Thyroid gland (tissue), 4 donors: ENCODE measurements at regions not wholly inside any gene's neighbourhood (a gene's known extent, or its start where the extent isn't known, plus 50 kb on each side); places are given as distances from the start of the nearest gene placed in this dataset.

Experiments
- DNase-seq, 2 donors: peaks; one replicate each; pipeline ENCODE4 v3.0.0-alpha.2; 2019
- H3K27ac ChIP-seq, 3 donors: fragments of 200-600 bp; sonication (generic); 1 replicate in 2 of 3; 2 replicates in 1 of 3; pipeline ENCODE4 v1.5.1; 2016 to 2019; ENCODE audit warnings: mild to moderate bottlenecking in 1 of 3, moderate library complexity in 1 of 3
- H3K27me3 ChIP-seq: fragments of 200-600 bp; sonication (generic); one replicate; pipeline ENCODE4 v1.5.1; 2019
- H3K36me3 ChIP-seq, 2 donors: fragments of 200-600 bp; sonication (generic); one replicate each; pipeline ENCODE4 v1.5.1; 2016 to 2019
- H3K4me1 ChIP-seq, 2 donors: fragments of 200-600 bp; sonication (generic); one replicate each; pipeline ENCODE4 v1.5.1; 2017 to 2019
- H3K4me3 ChIP-seq, 3 donors: fragments of 200-600 bp; sonication (generic); replicated peaks in 1 of 3; 1 replicate in 2 of 3; 2 replicates in 1 of 3; pipeline ENCODE4 v1.5.1; 2016; ENCODE audit warnings: mild to moderate bottlenecking in 1 of 3
- H3K9me3 ChIP-seq: fragments of 200-600 bp; sonication (generic); one replicate; pipeline ENCODE4 v1.5.1; 2017
- POLR2A ChIP-seq, 2 donors: fragments of 450-650 bp; IDR thresholded peaks; one replicate each; pipeline ENCODE4 v1.6.1; 2017; ENCODE audit warnings: antibody characterized with exemption in 2 of 2, mild to moderate bottlenecking in 2 of 2, moderate library complexity in 1 of 2
- WGBS, 2 donors: methylation state at CpG; one replicate each; pipeline ENCODE4 v1.1.5; 2017; 5-methylcytosine and 5-hydroxymethylcytosine counted together
- intact Hi-C: fragments of 100-400 bp; cut with DNase I; formaldehyde crosslinking; loops from one replicate; pipeline ENCODE4 v1.15.1; 2023
- TF ChIP-seq, protein P1 (sequence below), 6 experiments: fragments of 200-600 bp in 3 of 6; fragments of 450-650 bp in 3 of 6; sonication (generic) in 3 of 6; IDR thresholded peaks; one replicate each; pipeline ENCODE4 v1.5.1; 2016 to 2019; ENCODE audit warnings: antibody characterized with exemption in 6 of 6, mild to moderate bottlenecking in 2 of 6, inconsistent platforms in 1 of 6, moderate library complexity in 1 of 6

DNA sequence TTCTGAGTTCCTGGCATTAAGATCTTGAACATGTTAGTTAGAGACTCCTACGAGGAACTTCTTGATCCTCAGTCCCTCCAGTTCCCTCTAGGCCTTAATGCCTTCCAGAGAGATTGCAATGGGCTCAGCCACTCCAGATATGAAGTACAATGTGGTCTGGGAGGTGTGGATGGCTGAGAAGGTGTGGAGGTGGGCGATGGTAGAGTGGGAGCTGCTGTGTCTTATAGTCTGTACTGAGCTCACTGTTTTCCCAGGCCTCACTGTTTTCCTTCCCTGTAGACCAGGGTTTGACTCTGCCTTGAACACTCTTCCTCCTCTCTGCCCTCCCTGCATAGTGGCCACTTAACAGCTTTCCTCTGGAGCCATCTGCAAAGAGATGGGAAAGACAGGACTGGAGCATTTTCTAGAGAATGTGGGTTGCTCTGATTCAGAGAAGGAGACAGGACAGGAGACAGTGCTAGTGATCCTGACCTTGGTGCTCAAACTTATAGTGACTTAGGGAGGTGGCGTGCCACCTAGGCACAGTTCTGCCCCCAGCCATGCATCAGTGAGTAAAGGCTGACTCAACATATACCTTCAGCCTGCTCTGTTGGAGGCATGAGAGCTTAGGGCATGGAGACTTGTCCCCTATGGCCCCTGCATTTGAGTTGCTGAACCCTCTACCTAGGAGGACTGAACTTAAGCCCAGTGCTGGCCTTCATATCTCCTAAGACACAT lies 129.7 kb downstream of the TDRD15 start:
- no peak for TF ChIP-seq POLR2A (IDR thresholded peaks at IDR 0.05)
- TF ChIP-seq, protein P1, sequence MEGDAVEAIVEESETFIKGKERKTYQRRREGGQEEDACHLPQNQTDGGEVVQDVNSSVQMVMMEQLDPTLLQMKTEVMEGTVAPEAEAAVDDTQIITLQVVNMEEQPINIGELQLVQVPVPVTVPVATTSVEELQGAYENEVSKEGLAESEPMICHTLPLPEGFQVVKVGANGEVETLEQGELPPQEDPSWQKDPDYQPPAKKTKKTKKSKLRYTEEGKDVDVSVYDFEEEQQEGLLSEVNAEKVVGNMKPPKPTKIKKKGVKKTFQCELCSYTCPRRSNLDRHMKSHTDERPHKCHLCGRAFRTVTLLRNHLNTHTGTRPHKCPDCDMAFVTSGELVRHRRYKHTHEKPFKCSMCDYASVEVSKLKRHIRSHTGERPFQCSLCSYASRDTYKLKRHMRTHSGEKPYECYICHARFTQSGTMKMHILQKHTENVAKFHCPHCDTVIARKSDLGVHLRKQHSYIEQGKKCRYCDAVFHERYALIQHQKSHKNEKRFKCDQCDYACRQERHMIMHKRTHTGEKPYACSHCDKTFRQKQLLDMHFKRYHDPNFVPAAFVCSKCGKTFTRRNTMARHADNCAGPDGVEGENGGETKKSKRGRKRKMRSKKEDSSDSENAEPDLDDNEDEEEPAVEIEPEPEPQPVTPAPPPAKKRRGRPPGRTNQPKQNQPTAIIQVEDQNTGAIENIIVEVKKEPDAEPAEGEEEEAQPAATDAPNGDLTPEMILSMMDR (IDR thresholded peaks at IDR 0.05), result no peak
- WGBS, 2 donors, result 85 to 86% methylated on average over 3 of the region's 3 CpGs
- Histone ChIP-seq H3K4me3 (no peak overlapping the region), H3K27me3 (no peaks in the 10 kb centered on the region), H3K4me1 (no peaks in the 10 kb centered on the region), H3K36me3 (no peaks in the 10 kb centered on the region), H3K9me3 (no peaks in the 10 kb centered on the region), H3K27ac (no peak overlapping the region)
- no peak for DNase-seq
- intact Hi-C loops, result no loop called here

DNA sequence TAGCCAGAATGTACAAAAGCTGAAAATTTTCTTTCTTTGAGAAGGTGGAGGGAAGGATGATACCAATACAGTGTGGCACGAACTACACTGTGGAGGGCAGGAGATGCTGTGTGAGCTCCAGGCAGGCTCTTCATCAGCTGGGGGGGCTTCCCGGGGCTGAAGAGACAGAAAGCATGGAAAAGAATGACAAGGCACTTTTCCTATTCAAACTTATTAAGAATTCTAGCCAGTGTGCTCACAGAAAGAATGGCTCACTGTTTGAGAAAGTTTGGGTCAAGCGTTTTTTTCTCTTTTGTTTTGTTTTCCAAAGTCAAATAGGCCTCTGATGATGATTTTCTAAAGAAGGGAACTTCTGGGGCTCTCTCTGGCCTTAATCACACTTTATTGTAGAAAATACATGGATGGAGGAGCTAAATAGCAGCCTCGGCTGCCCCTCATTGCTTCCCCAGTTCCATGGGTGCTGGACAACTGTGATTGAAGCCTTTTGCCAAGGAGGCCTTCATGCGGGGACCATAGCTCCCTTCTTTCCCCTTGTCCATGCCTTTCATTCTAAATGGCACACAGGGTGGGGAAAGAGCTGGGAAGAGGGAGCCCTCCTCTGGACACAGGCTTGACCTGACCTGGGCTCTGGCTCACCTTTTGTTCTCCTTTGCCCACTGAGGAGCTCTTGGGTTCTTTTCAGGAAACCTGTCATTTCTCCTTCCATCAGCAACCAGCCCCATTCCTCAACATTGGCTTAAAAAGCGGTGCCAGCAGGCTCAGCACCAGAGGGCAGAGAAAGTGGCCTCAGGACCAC lies 130.6 kb downstream of the TDRD15 start:
- Histone ChIP-seq H3K27me3 (no peaks in the 10 kb centered on the region), H3K9me3 (no peaks in the 10 kb centered on the region), H3K36me3 (no peaks in the 10 kb centered on the region), H3K4me1 (no peaks in the 10 kb centered on the region), H3K4me3 (no peak overlapping the region), H3K27ac (no peak overlapping the region)
- 85 to 88% methylated on average over 6 of the region's 6 CpGs for WGBS, 2 donors
- DNase-seq, result no peak
- TF ChIP-seq, protein P1 (IDR thresholded peaks at IDR 0.05), result no peak
- no peak for TF ChIP-seq POLR2A (IDR thresholded peaks at IDR 0.05)
- intact Hi-C loops, result no loop called here

GRCh38 chr2:21256006-21256405 lies 132.2 kb downstream of the TDRD15 start:
- WGBS, 2 donors, result 49 to 74% methylated on average over 5 of the region's 5 CpGs
- Histone ChIP-seq H3K9me3 (no peaks in the 10 kb centered on the region), H3K27ac (no peak overlapping the region), H3K36me3 (no peaks in the 10 kb centered on the region), H3K27me3 (no peaks in the 10 kb centered on the region), H3K4me1 (no peaks in the 10 kb centered on the region), H3K4me3 (no peak overlapping the region)
- TF ChIP-seq, protein P1 (IDR thresholded peaks at IDR 0.05), result no peak
- TF ChIP-seq POLR2A (IDR thresholded peaks at IDR 0.05), result no peak
- no peak for DNase-seq
- intact Hi-C loops, result no loop called here

DNA sequence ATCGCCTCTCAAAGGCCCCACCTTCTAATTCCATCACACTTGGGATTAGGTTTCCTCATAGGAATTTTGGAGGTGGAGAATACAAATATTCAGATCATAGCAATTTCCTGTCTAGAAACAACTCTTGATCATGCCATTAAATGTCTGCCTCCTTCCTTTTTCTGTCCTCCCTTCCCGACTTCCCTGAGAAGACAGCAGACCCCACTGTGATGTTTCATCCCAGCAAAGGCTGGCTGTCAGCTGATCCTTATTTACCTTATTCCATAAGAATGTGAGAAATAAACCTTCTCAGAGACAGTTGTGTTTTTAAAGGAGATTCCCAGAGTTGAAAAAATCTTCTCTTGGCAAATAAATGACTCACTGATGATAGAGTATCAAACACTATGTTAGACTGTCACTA lies 133.9 kb downstream of the TDRD15 start:
- no peak overlapping the region for H3K27ac ChIP-seq
- H3K4me3 ChIP-seq, result no peak overlapping the region
- TF ChIP-seq, protein P1 (IDR thresholded peaks at IDR 0.05), result no peak
- no peak for TF ChIP-seq POLR2A (IDR thresholded peaks at IDR 0.05)
- WGBS, 2 donors, result 65 to 76% methylated on average over 2 of the region's 2 CpGs
- H3K9me3 ChIP-seq, result no peaks in the 10 kb centered on the region
- no peaks in the 10 kb centered on the region for H3K4me1 ChIP-seq
- no peaks in the 10 kb centered on the region for H3K27me3 ChIP-seq
- intact Hi-C loops, result no loop called here
- DNase-seq, result no peak
- H3K36me3 ChIP-seq, result no peaks in the 10 kb centered on the region

DNA sequence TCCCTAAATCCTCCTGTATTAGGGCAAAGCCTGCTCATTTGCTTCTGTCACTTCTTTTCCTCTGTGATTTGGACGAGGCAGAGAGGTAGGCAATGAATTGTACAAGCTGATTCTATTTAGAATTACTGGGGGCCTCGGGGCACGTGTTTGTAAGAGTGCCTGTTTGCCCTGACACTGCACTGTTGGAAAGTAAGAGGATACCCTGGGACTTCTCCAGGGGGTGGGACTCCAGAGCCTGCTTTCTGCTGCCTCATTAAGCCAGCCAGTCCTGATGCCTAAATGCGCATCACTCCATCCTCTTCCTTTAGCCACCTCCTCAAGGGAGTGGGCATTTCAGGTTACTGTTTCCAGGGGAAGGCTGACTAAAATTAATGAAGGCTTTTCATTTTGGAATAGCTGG lies 134.3 kb downstream of the TDRD15 start:
- intact Hi-C loops, result no loop called here
- Histone ChIP-seq H3K27ac (no peak overlapping the region), H3K9me3 (no peaks in the 10 kb centered on the region), H3K4me3 (no peak overlapping the region), H3K4me1 (no peaks in the 10 kb centered on the region), H3K27me3 (no peaks in the 10 kb centered on the region), H3K36me3 (no peaks in the 10 kb centered on the region)
- TF ChIP-seq, protein P1 (IDR thresholded peaks at IDR 0.05), result no peak
- no peak for TF ChIP-seq POLR2A (IDR thresholded peaks at IDR 0.05)
- 41 to 50% methylated on average over 4 of the region's 4 CpGs for WGBS, 2 donors
- DNase-seq, result no peak
